Chondrocyte (in vitro differentiated cells): ENCODE measurements at regions not wholly inside any gene's neighbourhood (a gene's known extent, or its start where the extent isn't known, plus 50 kb on each side); places are given as distances from the start of the nearest gene placed in this dataset.

ENCODE experiments used
- DNase-seq: peaks from one replicate; pipeline ENCODE4 v3.0.0; 2021; ENCODE audit warnings: mixed read lengths, low spot score
- H3K27ac Mint-ChIP-seq: one replicate; pipeline ENCODE4 v1.8.0; 2021; ENCODE audit warnings: mild to moderate bottlenecking, moderate library complexity, mixed read lengths; ENCODE audit not compliant: unreplicated experiment
- H3K27me3 Mint-ChIP-seq: 2 replicates; pipeline ENCODE4 v1.8.0; 2021; ENCODE audit warnings: low read depth, mixed read lengths
- H3K36me3 Mint-ChIP-seq: 2 replicates; pipeline ENCODE4 v1.8.0; 2021; ENCODE audit warnings: low read depth, mixed read lengths
- H3K4me1 Mint-ChIP-seq: 2 replicates; pipeline ENCODE4 v1.8.0; 2021; ENCODE audit warnings: low read depth, mild to moderate bottlenecking, mixed read lengths
- H3K4me3 Mint-ChIP-seq: one replicate; pipeline ENCODE4 v1.8.0; 2021; ENCODE audit warnings: mild to moderate bottlenecking, moderate library complexity, mixed read lengths; ENCODE audit not compliant: unreplicated experiment
- H3K9me3 Mint-ChIP-seq: 2 replicates; pipeline ENCODE4 v1.8.0; 2021; ENCODE audit warnings: low read depth, mixed read lengths
- CTCF ChIP-seq: fragments of 200-600 bp; sonication (generic); IDR thresholded peaks from 2 replicates; pipeline ENCODE4 v1.5.0; 2021; ENCODE audit warnings: antibody characterized with exemption, mild to moderate bottlenecking, moderate library complexity

GRCh38 chr15:46671336-46671735 is 1036.5 kb downstream of the SQOR start:
- Mint-ChIP-seq H3K27me3 (no peaks in the 10 kb centered on the region), H3K9me3 (no peaks in the 10 kb centered on the region), H3K4me1 (no peaks in the 10 kb centered on the region), H3K36me3 (no peaks in the 10 kb centered on the region), H3K27ac (no peak overlapping the region), H3K4me3 (no peak overlapping the region)
- no peak for DNase-seq
- no peak for TF ChIP-seq CTCF

- no peak for DNase-seq
- Mint-ChIP-seq H3K27me3 (no peaks in the 10 kb centered on the region), H3K9me3 (no peaks in the 10 kb centered on the region), H3K4me3 (no peak overlapping the region), H3K4me1 (no peaks in the 10 kb centered on the region), H3K27ac (no peak overlapping the region), H3K36me3 (no peaks in the 10 kb centered on the region)
- TF ChIP-seq CTCF: no peak
Observed at GRCh38 chr15:46672041-46672440, 1037.2 kb downstream of the SQOR start.

- no peak for TF ChIP-seq CTCF
- Mint-ChIP-seq H3K27ac (no peak overlapping the region), H3K4me1 (no peaks in the 10 kb centered on the region), H3K4me3 (no peak overlapping the region), H3K9me3 (no peaks in the 10 kb centered on the region), H3K36me3 (no peaks in the 10 kb centered on the region), H3K27me3 (no peaks in the 10 kb centered on the region)
- no peak for DNase-seq
Observed at GRCh38 chr15:46676233-46677206, 1040.8 kb upstream of the SEMA6D start.

GRCh38 chr15:46677491-46677890 is 1039.8 kb upstream of the SEMA6D start:
- no peaks in the 10 kb centered on the region for H3K36me3 Mint-ChIP-seq
- no peak overlapping the region for H3K27ac Mint-ChIP-seq
- TF ChIP-seq CTCF: no peak

GRCh38 chr15:46681901-46682300 is 1035.4 kb upstream of the SEMA6D start:
- no peak overlapping the region for H3K4me3 Mint-ChIP-seq
- no peaks in the 10 kb centered on the region for H3K9me3 Mint-ChIP-seq
- no peak for TF ChIP-seq CTCF
- no peaks in the 10 kb centered on the region for H3K36me3 Mint-ChIP-seq
- no peak overlapping the region for H3K27ac Mint-ChIP-seq
- DNase-seq: no peak
- no peaks in the 10 kb centered on the region for H3K4me1 Mint-ChIP-seq
- no peaks in the 10 kb centered on the region for H3K27me3 Mint-ChIP-seq

More at GRCh38 chr15:46677491-46677890, 1039.8 kb upstream of the SEMA6D start:
- Mint-ChIP-seq H3K4me3 (no peak overlapping the region), H3K27me3 (no peaks in the 10 kb centered on the region), H3K4me1 (no peaks in the 10 kb centered on the region), H3K9me3 (no peaks in the 10 kb centered on the region)
- no peak for DNase-seq
